Activated naive CD4-positive, alpha-beta T cell (primary cell): ENCODE measurements at regions not wholly inside any gene's neighbourhood (a gene's known extent, or its start where the extent isn't known, plus 50 kb on each side); places are given as distances from the start of the nearest gene placed in this dataset.
"Not testable (repeated sequence)": the region's sequence is repeated elsewhere in the genome, so short reads cannot be mapped to it uniquely, and the experiment has no call there.

Experiments
- DNase-seq, 4 experiments: peaks; one replicate each; lab custom pipeline; 2025; lab: John Stamatoyannopoulos, UW

GRCh38 chr6:56742122-56742791, 99.6 kb upstream of the DST start:
- no peak for DNase-seq

- no peak for DNase-seq
These were observed 98.8 kb upstream of the DST start for GRCh38 chr6:56741472-56741871.

- DNase-seq = no peak
These were observed 97.4 kb upstream of the DST start for GRCh38 chr6:56739836-56740815.

GRCh38 chr6:56736804-56737203, 94.1 kb upstream of the DST start:
- DNase-seq = no peak

- no peak for DNase-seq
These were observed 91.6 kb upstream of the DST start for GRCh38 chr6:56734335-56734734.

GRCh38 chr6:56733211-56733697, 90.6 kb upstream of the DST start:
- DNase-seq = no peak

- no peak for DNase-seq
These were observed 89.8 kb upstream of the DST start for GRCh38 chr6:56732517-56732916.

GRCh38 chr6:56730663-56731529, 88.2 kb upstream of the DST start:
- no peak for DNase-seq

GRCh38 chr6:56729719-56730118, 87.0 kb upstream of the DST start:
- no peak for DNase-seq

- not testable (repeated sequence) for DNase-seq
These were observed 86.5 kb upstream of the DST start for GRCh38 chr6:56729166-56729565.

GRCh38 chr6:56727097-56727850, 84.6 kb upstream of the DST start:
- DNase-seq = no peak

GRCh38 chr6:56725254-56725653, 82.6 kb upstream of the DST start:
- no peak for DNase-seq

- no peak for DNase-seq
These were observed 81.8 kb upstream of the DST start for GRCh38 chr6:56724455-56724854.

GRCh38 chr6:56720882-56721281, 78.2 kb upstream of the DST start:
- DNase-seq = no peak

GRCh38 chr6:56720202-56720601, 77.5 kb upstream of the DST start:
- not testable (repeated sequence) for DNase-seq

GRCh38 chr6:56719315-56720058, 76.8 kb upstream of the DST start:
- DNase-seq = not testable (repeated sequence)

- no peak for DNase-seq
These were observed 75.5 kb upstream of the DST start for GRCh38 chr6:56718236-56718635.

GRCh38 chr6:56716229-56716628, 73.5 kb upstream of the DST start:
- DNase-seq = no peak

GRCh38 chr6:56715741-56716140, 73.1 kb upstream of the DST start:
- no peak for DNase-seq

GRCh38 chr6:56714982-56715456, 72.3 kb upstream of the DST start:
- no peak for DNase-seq
